ENCODE measurements at regions not wholly inside any gene's neighbourhood (a gene's known extent, or its start where the extent isn't known, plus 50 kb on each side); places are given as distances from the start of the nearest gene placed in this dataset.

GRCh38 chr17:34164837-34165236, 90.2 kb upstream of the CCL2 start:
- no peaks in the 10 kb centered on the region for H3K36me3 Mint-ChIP-seq (ENCODE audit: insufficient read depth, unreplicated experiment)
- H3K4me3 Mint-ChIP-seq (ENCODE audit: unreplicated experiment) = no peak overlapping the region
- peaks cover 15% of the 10 kb centered on the region for H3K9me3 Mint-ChIP-seq (ENCODE audit: unreplicated experiment)
- POLR2A ChIA-PET = no interaction called here
- no peak for DNase-seq (ENCODE audit: unreplicated experiment)
- no peak for TF ChIP-seq CTCF (IDR thresholded peaks at IDR 0.05; ENCODE audit: unreplicated experiment)
- H3K27me3 Mint-ChIP-seq (ENCODE audit: insufficient read depth, unreplicated experiment) = no peaks in the 10 kb centered on the region
- H3K4me1 Mint-ChIP-seq (ENCODE audit: insufficient read depth, unreplicated experiment) = no peaks in the 10 kb centered on the region
- CTCF ChIA-PET = interaction anchor here (0.5 kb wide), 2 partner anchors 703 to 1669 kb away, joined by 3 read pairs; no protein-coding TSS in a partner anchor
- intact Hi-C loops (cut with micrococcal nuclease) = no loop called here
- no TSS peak for BruUV-seq (replicated peaks)
- no peak overlapping the region for H3K27ac Mint-ChIP-seq (ENCODE audit: low read depth, unreplicated experiment)

GRCh38 chr17:34166352-34166751, 88.7 kb upstream of the CCL2 start:
- TF ChIP-seq CTCF (IDR thresholded peaks at IDR 0.05; ENCODE audit: unreplicated experiment) = no peak
- no TSS peak for BruUV-seq (replicated peaks)
- Mint-ChIP-seq H3K9me3 (ENCODE audit: unreplicated experiment) (peaks cover 15% of the 10 kb centered on the region), H3K36me3 (ENCODE audit: insufficient read depth, unreplicated experiment) (no peaks in the 10 kb centered on the region), H3K27me3 (ENCODE audit: insufficient read depth, unreplicated experiment) (no peaks in the 10 kb centered on the region), H3K27ac (ENCODE audit: low read depth, unreplicated experiment) (no peak overlapping the region), H3K4me3 (ENCODE audit: unreplicated experiment) (no peak overlapping the region), H3K4me1 (ENCODE audit: insufficient read depth, unreplicated experiment) (no peaks in the 10 kb centered on the region)
- no peak for DNase-seq (ENCODE audit: unreplicated experiment)
- intact Hi-C loops (cut with micrococcal nuclease) = no loop called here
- ChIA-PET CTCF (interaction anchor here (0.6 kb wide), 1 partner anchor 952 kb away, joined by 3 read pairs; no protein-coding TSS in a partner anchor), POLR2A (no interaction called here)

DNA sequence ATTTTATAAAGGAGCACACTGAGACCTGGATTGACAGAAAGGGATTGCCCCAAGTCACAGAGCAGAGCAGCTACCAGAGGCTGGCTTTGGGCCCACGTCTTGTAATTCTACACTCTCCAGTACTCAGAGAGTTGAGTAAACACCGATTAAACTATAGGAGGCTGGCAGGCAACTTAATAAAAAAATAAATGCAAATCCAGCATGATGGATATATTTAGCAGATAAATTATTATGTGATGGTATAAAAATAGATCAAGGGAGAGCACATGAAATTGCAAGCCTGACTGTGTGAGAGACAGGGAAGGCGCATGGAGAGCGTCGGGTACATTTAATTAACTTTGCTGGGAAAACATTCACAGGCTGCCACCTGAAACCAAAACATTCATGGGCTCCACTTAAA, 87.7 kb upstream of the CCL2 start:
- CTCF ChIA-PET = interaction anchor here (0.6 kb wide), 3 partner anchors 121 to 192 kb away, joined by 3 read pairs; no protein-coding TSS in a partner anchor
- TF ChIP-seq CTCF (IDR thresholded peaks at IDR 0.05; ENCODE audit: unreplicated experiment) = no peak
- BruUV-seq (replicated peaks) = no TSS peak
- H3K4me3 Mint-ChIP-seq (ENCODE audit: unreplicated experiment) = no peak overlapping the region
- no peak for DNase-seq (ENCODE audit: unreplicated experiment)
- H3K4me1 Mint-ChIP-seq (ENCODE audit: insufficient read depth, unreplicated experiment) = no peaks in the 10 kb centered on the region
- H3K9me3 Mint-ChIP-seq (ENCODE audit: unreplicated experiment) = peaks cover 15% of the 10 kb centered on the region
- intact Hi-C loops (cut with micrococcal nuclease) = no loop called here
- no peak overlapping the region for H3K27ac Mint-ChIP-seq (ENCODE audit: low read depth, unreplicated experiment)
- H3K36me3 Mint-ChIP-seq (ENCODE audit: insufficient read depth, unreplicated experiment) = no peaks in the 10 kb centered on the region
- no peaks in the 10 kb centered on the region for H3K27me3 Mint-ChIP-seq (ENCODE audit: insufficient read depth, unreplicated experiment)
- POLR2A ChIA-PET = no interaction called here

GRCh38 chr17:34168989-34169388, 86.1 kb upstream of the CCL2 start:
- H3K27ac Mint-ChIP-seq (ENCODE audit: low read depth, unreplicated experiment) = no peak overlapping the region
- H3K27me3 Mint-ChIP-seq (ENCODE audit: insufficient read depth, unreplicated experiment) = no peaks in the 10 kb centered on the region
- POLR2A ChIA-PET = no interaction called here
- DNase-seq (ENCODE audit: unreplicated experiment) = no peak
- no peak overlapping the region for H3K4me3 Mint-ChIP-seq (ENCODE audit: unreplicated experiment)
- H3K36me3 Mint-ChIP-seq (ENCODE audit: insufficient read depth, unreplicated experiment) = no peaks in the 10 kb centered on the region
- peaks cover 10% of the 10 kb centered on the region for H3K9me3 Mint-ChIP-seq (ENCODE audit: unreplicated experiment)
- CTCF ChIA-PET = interaction anchor here (0.7 kb wide), 1 partner anchor 1217 kb away, joined by 3 read pairs; no protein-coding TSS in a partner anchor
- TF ChIP-seq CTCF (IDR thresholded peaks at IDR 0.05; ENCODE audit: unreplicated experiment) = no peak
- intact Hi-C loops (cut with micrococcal nuclease) = no loop called here
- BruUV-seq (replicated peaks) = no TSS peak
- H3K4me1 Mint-ChIP-seq (ENCODE audit: insufficient read depth, unreplicated experiment) = no peaks in the 10 kb centered on the region

Data from MCF 10A (cell line).